Ascending aorta (tissue), 2 donors: ENCODE measurements at regions not wholly inside any gene's neighbourhood (a gene's known extent, or its start where the extent isn't known, plus 50 kb on each side); places are given as distances from the start of the nearest gene placed in this dataset.

Experiments
- DNase-seq, 2 donors: peaks; one replicate each; pipeline ENCODE4 v3.0.0-alpha.2; 2019; ENCODE audit warnings: low spot score in 2 of 2
- H3K27ac ChIP-seq, 2 donors: fragments of 200-600 bp; sonication (generic); one replicate each; pipeline ENCODE4 v1.5.1; 2016 to 2017; ENCODE audit warnings: mild to moderate bottlenecking in 1 of 2
- H3K27me3 ChIP-seq: fragments of 200-600 bp; sonication (generic); one replicate; pipeline ENCODE4 v1.5.1; 2017
- H3K36me3 ChIP-seq, 2 donors: fragments of 200-600 bp; sonication (generic); one replicate each; pipeline ENCODE4 v1.5.1; 2016
- H3K4me1 ChIP-seq, 2 donors: fragments of 200-600 bp; sonication (generic); one replicate each; pipeline ENCODE4 v1.5.1; 2016 to 2017; ENCODE audit warnings: mild to moderate bottlenecking in 1 of 2
- H3K4me3 ChIP-seq, 2 donors: fragments of 200-600 bp; sonication (generic); one replicate each; pipeline ENCODE4 v1.5.1; 2016 to 2017; ENCODE audit warnings: mild to moderate bottlenecking in 1 of 2
- H3K9me3 ChIP-seq, 2 donors: fragments of 200-600 bp; sonication (generic); one replicate each; pipeline ENCODE4 v1.5.1; 2016
- CTCF ChIP-seq, 3 experiments: fragments of 200-600 bp in 2 of 3; fragments of 450-650 bp in 1 of 3; sonication (generic) in 2 of 3; IDR thresholded peaks; one replicate each; pipeline ENCODE4 v1.5.1; 2016 to 2019; ENCODE audit warnings: antibody characterized with exemption in 3 of 3, mild to moderate bottlenecking in 1 of 3, moderate library complexity in 1 of 3
- intact Hi-C: fragments of 100-400 bp; cut with DNase I; formaldehyde crosslinking; loops from one replicate; pipeline ENCODE4 v1.15.1; 2023

GRCh38 chr2:16405551-16405950 is 260.1 kb downstream of the CYRIA start:
- H3K27me3 ChIP-seq: no peaks in the 10 kb centered on the region
- intact Hi-C loops: no loop called here
- H3K36me3 ChIP-seq: no peaks in the 10 kb centered on the region
- no peak for TF ChIP-seq CTCF (IDR thresholded peaks at IDR 0.05)
- H3K9me3 ChIP-seq: no peaks in the 10 kb centered on the region
- H3K4me3 ChIP-seq: no peak overlapping the region
- no peak overlapping the region for H3K27ac ChIP-seq
- DNase-seq: no peak
- no peaks in the 10 kb centered on the region for H3K4me1 ChIP-seq

- DNase-seq: no peak
- H3K27ac ChIP-seq: no peak overlapping the region
- no peak overlapping the region for H3K4me3 ChIP-seq
- H3K4me1 ChIP-seq: no peaks in the 10 kb centered on the region
- H3K36me3 ChIP-seq: no peaks in the 10 kb centered on the region
- intact Hi-C loops: no loop called here
- no peaks in the 10 kb centered on the region for H3K27me3 ChIP-seq
- no peaks in the 10 kb centered on the region for H3K9me3 ChIP-seq
- TF ChIP-seq CTCF (IDR thresholded peaks at IDR 0.05): no peak
These were observed 260.9 kb downstream of the CYRIA start for GRCh38 chr2:16404551-16405300.

- Histone ChIP-seq H3K4me3 (no peak overlapping the region), H3K27ac (no peak overlapping the region), H3K36me3 (no peaks in the 10 kb centered on the region), H3K9me3 (no peaks in the 10 kb centered on the region), H3K4me1 (no peaks in the 10 kb centered on the region), H3K27me3 (no peaks in the 10 kb centered on the region)
- DNase-seq: no peak
- intact Hi-C loops: no loop called here
- no peak for TF ChIP-seq CTCF (IDR thresholded peaks at IDR 0.05)
These were observed 261.5 kb downstream of the CYRIA start for GRCh38 chr2:16404146-16404545.

- Histone ChIP-seq H3K27ac (no peak overlapping the region), H3K4me1 (no peaks in the 10 kb centered on the region), H3K36me3 (no peaks in the 10 kb centered on the region), H3K4me3 (no peak overlapping the region), H3K27me3 (no peaks in the 10 kb centered on the region), H3K9me3 (no peaks in the 10 kb centered on the region)
- DNase-seq: no peak
- TF ChIP-seq CTCF (IDR thresholded peaks at IDR 0.05): no peak
- intact Hi-C loops: no loop called here
These were observed 262.7 kb downstream of the CYRIA start for GRCh38 chr2:16402891-16403290.

GRCh38 chr2:16401761-16402300 is 263.8 kb downstream of the CYRIA start:
- no peak for DNase-seq
- H3K27me3 ChIP-seq: no peaks in the 10 kb centered on the region
- H3K36me3 ChIP-seq: no peaks in the 10 kb centered on the region
- TF ChIP-seq CTCF (IDR thresholded peaks at IDR 0.05): no peak
- H3K27ac ChIP-seq: no peak overlapping the region
- H3K9me3 ChIP-seq: no peaks in the 10 kb centered on the region
- H3K4me3 ChIP-seq: no peak overlapping the region
- intact Hi-C loops: no loop called here
- no peaks in the 10 kb centered on the region for H3K4me1 ChIP-seq
